Choroid plexus epithelial cell (primary cell): ENCODE measurements at regions not wholly inside any gene's neighbourhood (a gene's known extent, or its start where the extent isn't known, plus 50 kb on each side); places are given as distances from the start of the nearest gene placed in this dataset.
A peak's percentile ranks its signal among the peaks of the same experiment; 100 is the strongest.

Experiments used
- DNase-seq: peaks from one replicate; pipeline ENCODE4 v3.0.0-alpha.2; 2010; ENCODE audit warnings: low read depth
- H3K4me3 ChIP-seq: 2 replicates; pipeline ENCODE4 v1.5.1; 2011; ENCODE audit warnings: low read depth, mild to moderate bottlenecking, control low read depth, low read length, moderate library complexity
- CTCF ChIP-seq: conservative IDR thresholded peaks from 2 replicates; pipeline ENCODE4 v1.5.1; 2011; ENCODE audit warnings: low read depth, mild to moderate bottlenecking, control low read depth, inconsistent platforms, low read length, moderate library complexity

DNA sequence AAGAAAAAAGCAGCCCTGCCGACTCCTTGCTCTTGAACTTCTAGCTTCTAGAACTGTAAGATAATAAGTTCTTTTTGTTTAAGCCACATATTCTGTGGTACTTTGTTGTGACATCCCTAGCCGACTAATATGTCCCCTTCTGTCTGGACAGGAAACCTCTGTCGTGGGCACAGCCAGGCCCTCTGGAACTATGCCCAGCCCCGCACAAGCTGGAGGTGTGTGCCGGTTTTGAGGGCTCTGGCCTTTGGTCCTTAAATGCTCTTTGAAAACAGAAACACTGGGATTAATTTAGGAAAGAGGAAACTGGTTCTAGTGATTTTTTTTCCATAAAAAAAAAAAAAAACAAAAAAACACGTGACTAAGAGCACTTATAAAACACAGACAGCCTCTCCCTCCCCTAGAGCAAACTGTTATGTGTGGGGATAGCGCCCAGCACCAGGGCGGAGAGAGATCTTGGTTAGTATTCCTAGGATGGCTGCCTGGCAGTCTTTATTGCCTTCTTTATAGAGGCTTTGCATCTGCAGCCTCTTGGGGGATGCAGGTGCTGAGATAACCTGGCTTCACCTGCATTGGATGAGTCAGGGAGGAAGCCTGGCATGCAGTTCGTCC, 244.3 kb downstream of the NFATC2 start:
- DNase-seq, result no peak
- H3K4me3 ChIP-seq, result no peak overlapping the region
- no peak for TF ChIP-seq CTCF

DNA sequence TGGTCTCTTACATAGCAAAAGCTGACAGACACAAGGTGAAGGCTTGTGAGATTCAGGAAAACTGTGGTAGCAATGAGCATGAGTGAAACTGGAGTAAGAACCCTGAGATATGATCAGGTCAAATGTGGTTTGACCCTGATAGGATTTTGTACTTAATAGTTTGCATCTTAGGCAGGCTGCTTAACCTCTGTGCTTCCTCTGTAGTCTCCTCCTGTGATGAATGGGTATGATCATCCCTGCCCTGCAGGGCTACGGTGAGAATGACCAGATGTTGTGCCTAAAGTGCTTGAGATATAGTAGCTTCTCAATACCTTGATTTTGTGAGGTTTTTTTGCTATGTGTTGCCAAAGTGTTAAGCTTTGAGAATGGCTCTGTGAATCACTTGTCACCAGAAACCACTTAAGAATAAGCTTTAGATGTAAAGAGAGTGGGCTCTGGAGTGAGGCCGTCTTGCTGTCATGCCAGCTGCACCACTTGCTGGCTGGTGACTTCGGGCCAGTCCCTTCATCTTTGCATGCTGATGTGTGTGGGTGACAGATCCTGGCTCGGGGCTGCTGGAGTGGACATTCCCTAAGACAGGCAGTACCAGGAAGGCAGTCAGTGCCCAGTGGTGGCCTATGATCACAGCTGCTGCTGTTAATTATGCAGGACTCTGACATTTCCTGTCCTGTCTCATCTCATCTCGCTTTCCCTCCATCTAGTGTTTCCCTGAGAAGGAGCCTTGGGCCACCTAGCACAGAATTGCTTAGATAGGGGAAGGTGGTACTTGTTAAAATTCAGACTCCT, 254.7 kb downstream of the NFATC2 start:
- no peak for TF ChIP-seq CTCF
- DNase-seq, result no peak
- H3K4me3 ChIP-seq, result no peak overlapping the region

- DNase-seq, result no peak
Measured at GRCh38 chr20:51286758-51287157, 255.8 kb downstream of the NFATC2 start.

DNA sequence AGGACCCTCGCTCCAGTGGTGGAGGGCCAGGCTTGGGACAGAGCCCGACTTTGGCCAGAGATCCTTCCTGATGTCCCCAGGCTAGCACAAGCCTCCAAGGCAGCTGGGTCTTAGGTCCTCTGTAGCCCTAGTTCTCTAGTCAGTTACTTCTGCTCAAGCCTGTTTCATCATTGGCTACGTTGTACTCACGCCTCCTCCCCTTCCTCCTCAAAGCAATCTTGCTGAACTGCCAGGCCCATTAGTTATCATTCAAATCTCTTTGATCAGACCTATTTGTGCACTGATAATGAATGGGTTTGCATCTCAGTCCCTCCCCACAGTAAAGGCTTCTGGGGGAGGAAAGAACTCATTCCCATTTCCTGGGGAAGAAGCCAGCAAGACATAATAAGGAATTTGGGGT, 256.8 kb downstream of the NFATC2 start:
- no peak overlapping the region for H3K4me3 ChIP-seq
- TF ChIP-seq CTCF, result no peak
- no peak for DNase-seq

More at GRCh38 chr20:51286758-51287157, 255.8 kb downstream of the NFATC2 start:
- no peak overlapping the region for H3K4me3 ChIP-seq
- no peak for TF ChIP-seq CTCF

DNA sequence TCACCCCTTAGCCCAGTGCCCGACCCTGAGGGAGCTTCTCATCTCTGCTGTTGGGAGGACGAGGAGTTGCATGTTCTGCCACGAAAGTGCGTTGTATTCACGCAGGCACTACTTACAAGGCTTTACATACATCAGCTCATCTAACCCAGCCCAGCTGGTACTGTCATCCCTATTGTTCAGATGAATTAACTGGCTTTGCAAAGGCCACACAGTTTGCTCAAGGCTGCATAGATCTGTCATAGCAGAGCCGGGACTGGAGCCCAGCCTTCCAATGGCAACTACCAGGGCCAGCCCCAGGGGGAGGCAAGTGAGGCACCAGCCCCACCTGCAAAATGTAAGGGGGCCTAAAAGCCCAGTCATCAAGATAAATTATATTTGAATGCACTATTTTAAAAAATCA, 257.6 kb downstream of the NFATC2 start:
- DNase-seq, result no peak
- no peak overlapping the region for H3K4me3 ChIP-seq
- TF ChIP-seq CTCF, result no peak

- no peak overlapping the region for H3K4me3 ChIP-seq
Measured at GRCh38 chr20:51284176-51284575, 258.3 kb downstream of the NFATC2 start.

More at GRCh38 chr20:51284176-51284575, 258.3 kb downstream of the NFATC2 start:
- TF ChIP-seq CTCF, result no peak
- DNase-seq, result peak; percentile 34
